GM21529 (cell line): ENCODE measurements at regions not wholly inside any gene's neighbourhood (a gene's known extent, or its start where the extent isn't known, plus 50 kb on each side); places are given as distances from the start of the nearest gene placed in this dataset.
"Not testable (repeated sequence)": the region's sequence is repeated elsewhere in the genome, so short reads cannot be mapped to it uniquely, and the experiment has no call there.

ENCODE experiments used
- ATAC-seq: cut with Tn5 transposase; IDR thresholded peaks from one replicate; pipeline ENCODE4 v1.9.1; 2021; ENCODE audit not compliant: unreplicated experiment

- no peak for ATAC-seq
These were observed 210.1 kb upstream of the ZNF608 start for GRCh38 chr5:124956471-124957029.

GRCh38 chr5:124957063-124957462 lies 210.6 kb upstream of the ZNF608 start:
- no peak for ATAC-seq

- ATAC-seq = no peak
These were observed 213.8 kb upstream of the ZNF608 start for GRCh38 chr5:124960266-124960665.

GRCh38 chr5:124961521-124961920 lies 215.1 kb upstream of the ZNF608 start:
- no peak for ATAC-seq

GRCh38 chr5:124962111-124962510 lies 215.7 kb upstream of the ZNF608 start:
- no peak for ATAC-seq

GRCh38 chr5:124962735-124963134 lies 216.3 kb upstream of the ZNF608 start:
- no peak for ATAC-seq

- no peak for ATAC-seq
These were observed 216.9 kb upstream of the ZNF608 start for GRCh38 chr5:124963236-124963919.

- not testable (repeated sequence) for ATAC-seq
These were observed 220.3 kb upstream of the ZNF608 start for GRCh38 chr5:124966741-124967140.

GRCh38 chr5:124970381-124970780 lies 223.9 kb upstream of the ZNF608 start:
- ATAC-seq = not testable (repeated sequence)

- no peak for ATAC-seq
These were observed 226.3 kb upstream of the ZNF608 start for GRCh38 chr5:124972703-124973102.

- ATAC-seq = no peak
These were observed 227.2 kb upstream of the ZNF608 start for GRCh38 chr5:124973661-124974060.

- ATAC-seq = no peak
These were observed 229.6 kb upstream of the ZNF608 start for GRCh38 chr5:124976086-124976485.

GRCh38 chr5:124979251-124979650 lies 232.8 kb upstream of the ZNF608 start:
- ATAC-seq = no peak

GRCh38 chr5:124980163-124980941 lies 233.9 kb upstream of the ZNF608 start:
- peak; percentile 97 for ATAC-seq

- no peak for ATAC-seq
These were observed 235.5 kb upstream of the ZNF608 start for GRCh38 chr5:124981901-124982300.

- ATAC-seq = no peak
These were observed 239.7 kb upstream of the ZNF608 start for GRCh38 chr5:124986170-124986569.

GRCh38 chr5:124986667-124987066 lies 240.2 kb upstream of the ZNF608 start:
- ATAC-seq = no peak

GRCh38 chr5:124987786-124988185 lies 241.3 kb upstream of the ZNF608 start:
- not testable (repeated sequence) for ATAC-seq

GRCh38 chr5:124990723-124991122 lies 244.3 kb upstream of the ZNF608 start:
- ATAC-seq = no peak

GRCh38 chr5:124995421-124995820 lies 249.0 kb upstream of the ZNF608 start:
- ATAC-seq = no peak

- ATAC-seq = no peak
These were observed 249.8 kb upstream of the ZNF608 start for GRCh38 chr5:124996023-124996763.

GRCh38 chr5:124996764-124997077 lies 250.3 kb upstream of the ZNF608 start:
- ATAC-seq = no peak
